ENCODE measurements at regions not wholly inside any gene's neighbourhood (a gene's known extent, or its start where the extent isn't known, plus 50 kb on each side); places are given as distances from the start of the nearest gene placed in this dataset.

GRCh38 chr9:118521261-118521660 is 817.1 kb downstream of the TLR4 start:
- no peak for DNase-seq (ENCODE audit: extremely low read depth, insufficient read length)
- Histone ChIP-seq H3K36me3 (ENCODE audit: control insufficient read depth, insufficient read depth, low read length) (no peaks in the 10 kb centered on the region), H3K4me3 (replicated peaks; ENCODE audit: low read depth, low read length) (no peak overlapping the region), H3K27me3 (replicated peaks; ENCODE audit: control insufficient read depth, insufficient read depth, low read length) (no peaks in the 10 kb centered on the region)
- TF ChIP-seq CTCF (IDR thresholded peaks at IDR 0.05; ENCODE audit: insufficient read depth, low read length, poor library complexity, severe bottlenecking), result no peak

- peak; percentile 23 for DNase-seq (ENCODE audit: extremely low read depth, insufficient read length)
- Histone ChIP-seq H3K36me3 (ENCODE audit: control insufficient read depth, insufficient read depth, low read length) (no peaks in the 10 kb centered on the region), H3K27me3 (replicated peaks; ENCODE audit: control insufficient read depth, insufficient read depth, low read length) (no peaks in the 10 kb centered on the region), H3K4me3 (replicated peaks; ENCODE audit: low read depth, low read length) (no peak overlapping the region)
- peak; percentile 82 for TF ChIP-seq CTCF (IDR thresholded peaks at IDR 0.05; ENCODE audit: insufficient read depth, low read length, poor library complexity, severe bottlenecking)
Measured at GRCh38 chr9:118522093-118523028, 818.2 kb downstream of the TLR4 start.

DNA sequence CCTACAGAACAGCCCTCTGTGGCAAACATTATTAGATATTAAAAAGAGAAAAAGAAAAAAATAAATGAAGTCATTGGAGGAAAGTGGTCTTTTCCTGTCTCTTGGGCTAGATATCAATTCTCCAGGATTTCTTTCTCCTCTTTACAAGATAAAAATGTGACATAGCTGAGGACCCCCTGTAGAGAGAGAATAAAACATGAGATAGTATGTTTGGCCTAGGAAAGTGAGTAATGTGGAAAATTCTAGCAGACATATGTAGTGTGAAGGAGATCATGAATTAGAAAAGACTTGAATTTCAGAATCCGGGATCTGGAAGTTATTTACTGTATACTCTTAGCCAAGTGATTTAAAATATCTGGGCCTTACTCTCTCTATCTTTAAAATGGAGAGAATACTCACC is 823.1 kb downstream of the TLR4 start:
- DNase-seq (ENCODE audit: extremely low read depth, insufficient read length), result no peak
- Histone ChIP-seq H3K27me3 (replicated peaks; ENCODE audit: control insufficient read depth, insufficient read depth, low read length) (no peaks in the 10 kb centered on the region), H3K36me3 (ENCODE audit: control insufficient read depth, insufficient read depth, low read length) (no peaks in the 10 kb centered on the region), H3K4me3 (replicated peaks; ENCODE audit: low read depth, low read length) (no peak overlapping the region)
- no peak for TF ChIP-seq CTCF (IDR thresholded peaks at IDR 0.05; ENCODE audit: insufficient read depth, low read length, poor library complexity, severe bottlenecking)

GRCh38 chr9:118529210-118529609 is 825.0 kb downstream of the TLR4 start:
- Histone ChIP-seq H3K36me3 (ENCODE audit: control insufficient read depth, insufficient read depth, low read length) (no peaks in the 10 kb centered on the region), H3K27me3 (replicated peaks; ENCODE audit: control insufficient read depth, insufficient read depth, low read length) (no peaks in the 10 kb centered on the region), H3K4me3 (replicated peaks; ENCODE audit: low read depth, low read length) (no peak overlapping the region)
- no peak for TF ChIP-seq CTCF (IDR thresholded peaks at IDR 0.05; ENCODE audit: insufficient read depth, low read length, poor library complexity, severe bottlenecking)
- DNase-seq (ENCODE audit: extremely low read depth, insufficient read length), result no peak

- TF ChIP-seq CTCF (IDR thresholded peaks at IDR 0.05; ENCODE audit: insufficient read depth, low read length, poor library complexity, severe bottlenecking), result no peak
- Histone ChIP-seq H3K27me3 (replicated peaks; ENCODE audit: control insufficient read depth, insufficient read depth, low read length) (no peaks in the 10 kb centered on the region), H3K4me3 (replicated peaks; ENCODE audit: low read depth, low read length) (no peak overlapping the region), H3K36me3 (ENCODE audit: control insufficient read depth, insufficient read depth, low read length) (no peaks in the 10 kb centered on the region)
- DNase-seq (ENCODE audit: extremely low read depth, insufficient read length), result peak; percentile 6
Measured at GRCh38 chr9:118529624-118530214, 825.5 kb downstream of the TLR4 start.
